Loucy (cell line): ENCODE measurements at regions not wholly inside any gene's neighbourhood (a gene's known extent, or its start where the extent isn't known, plus 50 kb on each side); places are given as distances from the start of the nearest gene placed in this dataset.

Source experiments
- H2AFZ ChIP-seq: fragments of 200-600 bp; sonication (generic); 2 replicates; pipeline ENCODE4 v1.6.0; 2016; ENCODE audit warnings: antibody characterized with exemption, mild to moderate bottlenecking, low read length, moderate library complexity
- H3F3A ChIP-seq: fragments of 200-600 bp; 2 replicates; pipeline ENCODE4 v1.6.0; 2016; ENCODE audit warnings: antibody characterized with exemption, low read depth, mild to moderate bottlenecking
- H3K27me3 ChIP-seq: fragments of 200-600 bp; sonication (generic); 2 replicates; pipeline ENCODE4 v1.6.1; 2014; ENCODE audit warnings: low read length, mild to moderate bottlenecking; ENCODE audit not compliant: insufficient read depth, poor library complexity, severe bottlenecking
- H3K36me3 ChIP-seq: fragments of 200-600 bp; sonication (generic); 2 replicates; pipeline ENCODE4 v1.6.1; 2016; ENCODE audit warnings: low read length; ENCODE audit not compliant: insufficient read depth
- H3K4me1 ChIP-seq: fragments of 200-600 bp; sonication (generic); 2 replicates; pipeline ENCODE4 v1.5.1; 2014; ENCODE audit warnings: low read length, mild to moderate bottlenecking; ENCODE audit not compliant: insufficient read depth, poor library complexity, severe bottlenecking
- H3K4me2 ChIP-seq: fragments of 200-600 bp; sonication (generic); 2 replicates; pipeline ENCODE4 v1.6.0; 2014; ENCODE audit warnings: antibody characterized with exemption, low read length, low read depth, mild to moderate bottlenecking; ENCODE audit not compliant: poor library complexity, severe bottlenecking
- H3K4me3 ChIP-seq: fragments of 200-600 bp; sonication (generic); 2 replicates; pipeline ENCODE4 v1.5.1; 2014; ENCODE audit warnings: low read length, mild to moderate bottlenecking, mixed read lengths; ENCODE audit not compliant: poor library complexity, severe bottlenecking
- H3K79me2 ChIP-seq: fragments of 200-600 bp; sonication (generic); 2 replicates; pipeline ENCODE4 v1.6.1; 2014; ENCODE audit warnings: low read length; ENCODE audit not compliant: insufficient read depth
- H3K9ac ChIP-seq: fragments of 200-600 bp; sonication (generic); 2 replicates; pipeline ENCODE4 v1.6.0; 2014; ENCODE audit warnings: mild to moderate bottlenecking, low read depth, low read length, moderate library complexity; ENCODE audit not compliant: poor library complexity, severe bottlenecking
- H3K9me2 ChIP-seq: fragments of 200-600 bp; sonication (generic); replicated peaks from 2 replicates; pipeline ENCODE4 v1.6.1; 2016; ENCODE audit warnings: low read depth, low read length, mixed read lengths
- H3K9me3 ChIP-seq: fragments of 200-600 bp; sonication (generic); 2 replicates; pipeline ENCODE4 v1.6.1; 2014; ENCODE audit warnings: mild to moderate bottlenecking, antibody characterized with exemption, low read length, low read depth; ENCODE audit not compliant: insufficient read depth
- H4K20me1 ChIP-seq: fragments of 200-600 bp; sonication (generic); 2 replicates; pipeline ENCODE4 v1.6.0; 2014; ENCODE audit warnings: antibody characterized with exemption, low read length, mild to moderate bottlenecking; ENCODE audit not compliant: insufficient read depth, poor library complexity, severe bottlenecking
- CTCF ChIP-seq: fragments of 200-600 bp; sonication (generic); conservative IDR thresholded peaks from 2 replicates; pipeline ENCODE4 v1.5.1; 2014; ENCODE audit warnings: mild to moderate bottlenecking, antibody characterized with exemption, low read length
- EZH2phosphoT487 ChIP-seq: fragments of 200-600 bp; IDR thresholded peaks from 2 replicates; pipeline ENCODE4 v1.6.1; 2018; ENCODE audit warnings: antibody characterized with exemption, mild to moderate bottlenecking, moderate library complexity, borderline replicate concordance

GRCh38 chr11:81259471-81259870, 1474.2 kb downstream of the FAM181B start:
- Histone ChIP-seq H3K4me3 (no peak overlapping the region), H3K9ac (no peak overlapping the region), H3K36me3 (no peaks in the 10 kb centered on the region), H3F3A (no peaks in the 10 kb centered on the region), H3K9me3 (no peaks in the 10 kb centered on the region), H3K9me2 (no peaks in the 10 kb centered on the region), H3K27me3 (no peaks in the 10 kb centered on the region), H3K4me2 (no peak overlapping the region), H4K20me1 (no peaks in the 10 kb centered on the region), H3K4me1 (no peaks in the 10 kb centered on the region), H3K79me2 (no peaks in the 10 kb centered on the region), H2AFZ (no peak overlapping the region)
- TF ChIP-seq CTCF, result no peak
- TF ChIP-seq EZH2phosphoT487, result no peak

- no peaks in the 10 kb centered on the region for H3K79me2 ChIP-seq
- no peaks in the 10 kb centered on the region for H4K20me1 ChIP-seq
- H3K4me2 ChIP-seq, result no peak overlapping the region
- H3K9ac ChIP-seq, result no peak overlapping the region
- H3K4me1 ChIP-seq, result no peaks in the 10 kb centered on the region
- no peak for TF ChIP-seq EZH2phosphoT487
- TF ChIP-seq CTCF, result no peak
- no peaks in the 10 kb centered on the region for H3F3A ChIP-seq
- no peak overlapping the region for H3K4me3 ChIP-seq
- H3K36me3 ChIP-seq, result no peaks in the 10 kb centered on the region
- H3K9me3 ChIP-seq, result no peaks in the 10 kb centered on the region
- no peaks in the 10 kb centered on the region for H3K27me3 ChIP-seq
- no peak overlapping the region for H2AFZ ChIP-seq
- H3K9me2 ChIP-seq, result no peaks in the 10 kb centered on the region
These were observed 1477.8 kb downstream of the FAM181B start for GRCh38 chr11:81255895-81256294.

- no peaks in the 10 kb centered on the region for H3K36me3 ChIP-seq
- no peak for TF ChIP-seq CTCF
- no peak for TF ChIP-seq EZH2phosphoT487
These were observed 1480.4 kb downstream of the FAM181B start for GRCh38 chr11:81253244-81253643.

More at GRCh38 chr11:81253244-81253643, 1480.4 kb downstream of the FAM181B start:
- H3K4me2 ChIP-seq, result no peak overlapping the region
- H3K9ac ChIP-seq, result no peak overlapping the region
- no peaks in the 10 kb centered on the region for H3F3A ChIP-seq
- H3K27me3 ChIP-seq, result no peaks in the 10 kb centered on the region
- no peak overlapping the region for H2AFZ ChIP-seq
- H3K9me3 ChIP-seq, result no peaks in the 10 kb centered on the region
- no peaks in the 10 kb centered on the region for H3K79me2 ChIP-seq
- no peaks in the 10 kb centered on the region for H3K9me2 ChIP-seq
- no peaks in the 10 kb centered on the region for H4K20me1 ChIP-seq
- H3K4me3 ChIP-seq, result no peak overlapping the region
- no peaks in the 10 kb centered on the region for H3K4me1 ChIP-seq
